Esophagus squamous epithelium (tissue), 5 donors: ENCODE measurements at regions not wholly inside any gene's neighbourhood (a gene's known extent, or its start where the extent isn't known, plus 50 kb on each side); places are given as distances from the start of the nearest gene placed in this dataset.

Source experiments
- DNase-seq: peaks from one replicate; lab custom pipeline; 2025; lab: John Stamatoyannopoulos, UW
- H3K27ac ChIP-seq, 4 donors: fragments of 200-600 bp; sonication (generic); one replicate each; pipeline ENCODE4 v1.5.1; 2016 to 2019; ENCODE audit warnings: mild to moderate bottlenecking in 1 of 4
- H3K27me3 ChIP-seq, 4 donors: fragments of 200-600 bp; sonication (generic); 1 replicate in 3 of 4; 2 replicates in 1 of 4; pipeline versions ENCODE4 v1.5.1 to v1.6.0; 2017 to 2021; ENCODE audit warnings: antibody characterized with exemption in 1 of 4
- H3K36me3 ChIP-seq, 3 donors: fragments of 200-600 bp; sonication (generic); one replicate each; pipeline ENCODE4 v1.5.1; 2016 to 2019
- H3K4me1 ChIP-seq, 3 donors: fragments of 200-600 bp; sonication (generic); one replicate each; pipeline ENCODE4 v1.5.1; 2017 to 2019
- H3K4me3 ChIP-seq, 4 donors: fragments of 200-600 bp; sonication (generic); 1 replicate in 3 of 4; 2 replicates in 1 of 4; pipeline ENCODE4 v1.5.1; 2016 to 2019; ENCODE audit warnings: mild to moderate bottlenecking in 2 of 4, moderate library complexity in 1 of 4
- H3K9me3 ChIP-seq, 3 donors: fragments of 200-600 bp; sonication (generic); one replicate each; pipeline ENCODE4 v1.5.1; 2016 to 2019
- POLR2A ChIP-seq, 4 donors: fragments of 450-650 bp; IDR thresholded peaks; one replicate each; pipeline ENCODE4 v1.6.1; 2017; ENCODE audit warnings: antibody characterized with exemption in 4 of 4, mild to moderate bottlenecking in 4 of 4, moderate library complexity in 3 of 4
- WGBS, 2 donors: methylation state at CpG; one replicate each; pipeline ENCODE4 v1.1.5; 2018; 5-methylcytosine and 5-hydroxymethylcytosine counted together
- intact Hi-C: fragments of 100-400 bp; cut with DNase I; formaldehyde crosslinking; loops from one replicate; pipeline ENCODE4 v1.15.0; 2022
- TF ChIP-seq, protein P1 (sequence below), 6 experiments: fragments of 450-650 bp in 4 of 6; fragments of 200-600 bp in 2 of 6; sonication (generic) in 2 of 6; IDR thresholded peaks; one replicate each; pipeline ENCODE4 v1.5.1; 2016 to 2019; ENCODE audit warnings: antibody characterized with exemption in 6 of 6, mild to moderate bottlenecking in 4 of 6, moderate library complexity in 4 of 6
- donor health status: DM: yes; HTN: yes; CAD: no.

DNA sequence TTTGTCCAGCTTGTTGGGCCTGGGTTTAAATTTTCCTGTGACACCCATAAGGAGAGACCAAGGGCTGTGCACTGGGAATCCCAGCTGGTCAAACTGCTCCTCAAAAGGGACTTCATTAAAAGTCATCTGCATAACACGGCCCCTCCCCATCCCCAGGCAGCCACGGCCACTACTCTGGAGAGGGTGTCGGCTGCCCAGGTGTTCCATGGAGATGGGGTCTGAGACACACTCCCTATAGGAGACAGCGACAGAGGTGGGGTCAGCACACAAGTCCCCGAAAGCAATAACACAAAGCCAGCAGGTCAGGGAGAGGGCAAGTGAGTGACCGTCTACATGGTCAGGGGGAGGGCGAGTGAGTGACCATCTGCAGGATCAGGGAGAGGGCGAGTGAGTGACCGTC is 75.6 kb upstream of the BCL11B start:
- 74 to 80% methylated on average over 7 of the region's 9 CpGs for WGBS, 2 donors
- H3K9me3 ChIP-seq, result no peaks in the 10 kb centered on the region
- intact Hi-C loops, result no loop called here

DNA sequence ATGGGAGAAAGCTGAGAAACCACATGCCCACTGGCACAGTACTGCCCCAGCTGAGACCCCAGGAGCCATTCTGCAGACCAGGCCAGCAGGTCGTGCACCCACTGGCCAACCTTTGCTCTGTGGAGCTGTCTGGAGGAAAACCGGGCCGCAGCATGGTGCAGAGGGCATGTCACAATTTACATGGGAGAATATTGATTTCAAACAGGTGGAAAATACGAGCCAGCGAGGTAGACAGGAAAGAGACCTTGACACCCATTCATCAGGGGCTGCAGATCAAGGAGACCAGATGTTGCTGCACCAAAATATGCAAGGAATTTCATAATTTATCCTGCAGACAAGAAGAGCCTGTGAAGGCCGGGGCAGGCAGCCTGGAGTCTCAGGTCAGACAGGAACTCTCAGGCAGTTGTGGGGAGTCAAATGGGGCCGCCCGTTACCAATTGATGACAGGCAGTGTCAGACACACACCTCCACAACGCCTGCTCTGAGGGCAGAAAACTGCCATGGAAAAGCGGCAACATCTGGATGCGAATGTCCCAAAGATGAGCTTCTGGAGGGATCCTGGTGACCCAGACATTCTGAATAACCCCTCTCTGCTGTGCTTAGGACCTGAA is 74.6 kb upstream of the BCL11B start:
- no peak for DNase-seq
- TF ChIP-seq, protein P1, sequence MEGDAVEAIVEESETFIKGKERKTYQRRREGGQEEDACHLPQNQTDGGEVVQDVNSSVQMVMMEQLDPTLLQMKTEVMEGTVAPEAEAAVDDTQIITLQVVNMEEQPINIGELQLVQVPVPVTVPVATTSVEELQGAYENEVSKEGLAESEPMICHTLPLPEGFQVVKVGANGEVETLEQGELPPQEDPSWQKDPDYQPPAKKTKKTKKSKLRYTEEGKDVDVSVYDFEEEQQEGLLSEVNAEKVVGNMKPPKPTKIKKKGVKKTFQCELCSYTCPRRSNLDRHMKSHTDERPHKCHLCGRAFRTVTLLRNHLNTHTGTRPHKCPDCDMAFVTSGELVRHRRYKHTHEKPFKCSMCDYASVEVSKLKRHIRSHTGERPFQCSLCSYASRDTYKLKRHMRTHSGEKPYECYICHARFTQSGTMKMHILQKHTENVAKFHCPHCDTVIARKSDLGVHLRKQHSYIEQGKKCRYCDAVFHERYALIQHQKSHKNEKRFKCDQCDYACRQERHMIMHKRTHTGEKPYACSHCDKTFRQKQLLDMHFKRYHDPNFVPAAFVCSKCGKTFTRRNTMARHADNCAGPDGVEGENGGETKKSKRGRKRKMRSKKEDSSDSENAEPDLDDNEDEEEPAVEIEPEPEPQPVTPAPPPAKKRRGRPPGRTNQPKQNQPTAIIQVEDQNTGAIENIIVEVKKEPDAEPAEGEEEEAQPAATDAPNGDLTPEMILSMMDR (IDR thresholded peaks at IDR 0.05), result no peak
- no peak overlapping the region for H3K4me3 ChIP-seq
- no peaks in the 10 kb centered on the region for H3K4me1 ChIP-seq
- WGBS, 2 donors, result 69 to 87% methylated on average over 6 to 7 of the region's 11 CpGs
- no peaks in the 10 kb centered on the region for H3K9me3 ChIP-seq
- H3K27ac ChIP-seq, result no peak overlapping the region
- intact Hi-C loops, result no loop called here
- H3K36me3 ChIP-seq, result no peaks in the 10 kb centered on the region
- peaks cover 0 to 61% (median 0%) of the 10 kb centered on the region in 4 donors for H3K27me3 ChIP-seq

More for the DNA sequence above, 75.6 kb upstream of the BCL11B start:
- Histone ChIP-seq H3K36me3 (no peaks in the 10 kb centered on the region), H3K27ac (no peak overlapping the region), H3K4me1 (no peaks in the 10 kb centered on the region), H3K27me3 (peaks cover 0 to 62% (median 0%) of the 10 kb centered on the region in 4 donors), H3K4me3 (no peak overlapping the region)
- no peak for TF ChIP-seq POLR2A (IDR thresholded peaks at IDR 0.05)
- TF ChIP-seq, protein P1 (IDR thresholded peaks at IDR 0.05), result no peak
- DNase-seq, result no peak

DNA sequence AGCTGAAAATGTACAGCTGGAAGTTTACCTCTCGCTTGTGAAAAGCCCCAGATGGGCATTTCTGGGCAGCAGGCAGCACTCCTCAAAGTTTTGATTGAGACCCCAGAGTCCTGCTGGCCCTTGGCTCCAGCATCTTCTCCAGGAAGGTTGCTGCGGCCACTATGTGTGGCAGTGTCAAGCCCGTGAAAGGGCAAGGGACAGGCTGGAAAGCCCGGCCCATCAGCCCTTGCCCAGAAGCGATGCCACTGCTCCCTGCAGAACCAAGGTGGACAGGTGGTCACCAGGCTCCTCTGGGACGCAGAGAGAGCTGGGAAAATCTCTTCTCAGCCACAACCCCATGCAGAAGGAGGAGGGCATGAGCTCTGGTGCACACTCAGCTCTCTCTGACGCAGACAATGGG is 73.5 kb upstream of the BCL11B start:
- Histone ChIP-seq H3K36me3 (no peaks in the 10 kb centered on the region), H3K9me3 (no peaks in the 10 kb centered on the region), H3K27me3 (peaks cover 0 to 63% (median 0%) of the 10 kb centered on the region in 4 donors), H3K4me3 (no peak overlapping the region), H3K27ac (no peak overlapping the region), H3K4me1 (no peaks in the 10 kb centered on the region)
- intact Hi-C loops, result no loop called here
- no peak for TF ChIP-seq POLR2A (IDR thresholded peaks at IDR 0.05)
- TF ChIP-seq, protein P1 (IDR thresholded peaks at IDR 0.05), result no peak
- WGBS, 2 donors, result 83% methylated on average over 1 of the region's 7 CpGs; no CpG with 5 or more reads in 1 of the 2 donors
- DNase-seq, result no peak

DNA sequence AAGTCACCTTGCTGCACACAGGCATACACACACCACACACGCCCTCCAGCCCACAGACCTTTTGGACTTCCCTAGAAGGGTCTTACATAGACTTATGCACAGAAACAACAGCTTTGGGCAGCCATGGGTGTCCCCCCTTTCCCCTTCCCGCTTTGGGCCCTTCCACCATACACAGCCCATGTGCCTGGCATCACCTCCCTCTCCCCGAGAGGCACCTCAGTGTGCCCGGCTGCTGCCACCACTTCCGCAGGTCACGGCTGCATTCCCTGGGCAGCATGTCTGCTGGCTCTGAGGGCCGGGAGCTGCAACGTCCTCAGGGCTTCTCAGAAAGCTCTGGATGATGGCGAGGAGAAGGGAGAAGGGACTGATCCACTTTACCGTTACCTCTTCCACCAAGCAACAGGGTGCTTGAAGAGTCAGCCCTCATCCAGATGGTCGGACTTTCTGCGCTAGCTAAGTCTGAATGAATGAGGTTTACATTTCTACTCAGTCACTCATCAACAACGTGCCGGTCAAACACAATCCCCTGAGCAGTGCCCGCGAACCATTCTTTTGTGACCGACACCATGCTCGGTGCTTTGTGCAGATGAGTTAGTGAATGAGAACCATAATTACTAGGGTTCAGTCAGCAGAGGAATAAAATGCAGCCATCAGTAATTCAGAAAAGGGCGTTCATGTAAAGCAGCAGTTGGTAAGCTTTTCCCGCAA is 72.2 kb upstream of the BCL11B start:
- intact Hi-C loops, result no loop called here
- H3K4me1 ChIP-seq, result no peaks in the 10 kb centered on the region
- peaks cover 0 to 74% (median 0%) of the 10 kb centered on the region in 4 donors for H3K27me3 ChIP-seq
- no peak for TF ChIP-seq POLR2A (IDR thresholded peaks at IDR 0.05)
- TF ChIP-seq, protein P1 (IDR thresholded peaks at IDR 0.05), result no peak
- WGBS, 2 donors, result 78 to 82% methylated on average over 7 to 14 of the region's 20 CpGs
- H3K36me3 ChIP-seq, result no peaks in the 10 kb centered on the region
- H3K4me3 ChIP-seq, result no peak overlapping the region
- DNase-seq, result no peak
- no peaks in the 10 kb centered on the region for H3K9me3 ChIP-seq
- H3K27ac ChIP-seq, result no peak overlapping the region

DNA sequence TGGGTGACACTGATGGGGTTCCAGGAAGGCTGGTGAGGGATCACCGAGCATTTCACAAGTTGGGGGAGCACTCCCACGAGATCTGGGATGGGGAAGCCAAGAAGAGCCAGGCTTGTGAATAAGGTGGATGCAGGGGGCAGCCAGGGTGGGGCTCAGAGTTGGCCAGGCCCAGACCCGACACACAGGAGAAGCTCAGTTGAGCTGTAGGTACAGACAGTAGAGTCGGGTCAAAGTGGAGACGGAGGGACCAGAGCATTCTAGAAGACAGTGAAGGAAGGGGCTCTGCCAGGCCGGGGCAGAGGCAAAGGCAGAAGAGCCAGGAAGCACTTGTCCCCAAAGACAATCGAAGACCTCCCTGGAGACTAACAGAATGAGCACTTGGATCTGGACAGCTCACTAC is 70.9 kb upstream of the BCL11B start:
- no peak for DNase-seq
- WGBS, 2 donors, result 79 to 82% methylated on average over 6 to 7 of the region's 7 CpGs
- H3K4me3 ChIP-seq, result no peak overlapping the region
- H3K27ac ChIP-seq, result no peak overlapping the region
- peaks cover 0 to 87% (median 0%) of the 10 kb centered on the region in 4 donors for H3K27me3 ChIP-seq
- H3K4me1 ChIP-seq, result no peaks in the 10 kb centered on the region
- intact Hi-C loops, result no loop called here
- no peak for TF ChIP-seq POLR2A (IDR thresholded peaks at IDR 0.05)
- TF ChIP-seq, protein P1 (IDR thresholded peaks at IDR 0.05), result no peak
- no peaks in the 10 kb centered on the region for H3K36me3 ChIP-seq
- no peaks in the 10 kb centered on the region for H3K9me3 ChIP-seq
